Astrocyte of the spinal cord (primary cell): ENCODE measurements at regions not wholly inside any gene's neighbourhood (a gene's known extent, or its start where the extent isn't known, plus 50 kb on each side); places are given as distances from the start of the nearest gene placed in this dataset.

Experiments used
- DNase-seq: peaks from one replicate; pipeline ENCODE4 v3.0.0; 2011; ENCODE audit warnings: low read depth, low spot score
- H3K4me3 ChIP-seq: 2 replicates; pipeline ENCODE4 v1.5.1; 2011; ENCODE audit warnings: low read depth, mild to moderate bottlenecking, low read length, moderate library complexity
- CTCF ChIP-seq: IDR thresholded peaks from 2 replicates; pipeline ENCODE4 v1.5.1; 2012; ENCODE audit warnings: low read depth, mild to moderate bottlenecking, low read length, inconsistent platforms
- in situ Hi-C: cut with HindIII; loops from 2 replicates; pipeline ENCODE4 v1.10.0; 2017; ENCODE audit warnings: low sequenced_read_pairs

GRCh38 chr1:194512345-194512744 is 1325.9 kb upstream of the B3GALT2 start:
- no peak overlapping the region for H3K4me3 ChIP-seq
- DNase-seq, result no peak
- TF ChIP-seq CTCF, result no peak
- in situ Hi-C loops, result no loop called here

DNA sequence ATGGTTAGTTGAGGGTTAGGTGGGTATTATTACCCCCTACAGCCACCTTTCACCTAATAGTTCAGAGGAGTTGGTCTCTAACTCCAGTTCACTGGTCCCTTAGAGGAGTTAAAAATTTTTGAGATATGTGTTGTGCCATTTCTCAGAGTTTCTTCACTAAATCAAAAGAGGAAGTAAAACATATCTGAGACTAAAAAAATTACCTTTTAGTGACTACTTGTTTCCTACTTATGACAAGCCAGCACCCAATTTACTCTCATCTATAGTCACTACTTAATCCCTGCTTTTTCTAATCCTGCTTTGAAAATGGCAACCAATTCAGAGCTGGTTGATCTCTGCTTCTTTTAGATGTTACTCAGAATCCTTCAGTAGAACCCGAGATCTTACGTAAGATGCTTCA is 1316.8 kb upstream of the B3GALT2 start:
- H3K4me3 ChIP-seq, result no peak overlapping the region
- in situ Hi-C loops, result no loop called here
- DNase-seq, result no peak
- TF ChIP-seq CTCF, result no peak

DNA sequence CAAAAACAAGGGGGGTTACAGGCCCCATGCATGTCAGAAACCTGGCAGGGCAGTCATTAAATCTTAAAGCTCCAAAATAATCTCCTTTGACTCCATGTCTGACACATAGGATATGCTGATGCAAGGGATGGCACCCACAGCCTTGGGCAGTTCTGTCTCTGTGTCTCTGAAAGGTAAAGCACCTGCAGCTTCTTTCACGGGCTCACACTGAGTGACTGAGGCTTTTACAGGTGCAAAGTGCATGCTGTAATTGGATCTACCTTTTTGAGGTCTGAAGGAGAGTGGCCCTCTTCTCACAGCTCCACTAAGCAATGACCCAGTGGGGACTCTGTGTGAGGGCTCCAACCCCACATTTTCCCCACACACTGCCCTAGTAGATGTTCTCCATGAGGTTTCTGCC is 1309.0 kb upstream of the B3GALT2 start:
- in situ Hi-C loops, result no loop called here
- H3K4me3 ChIP-seq, result no peak overlapping the region
- no peak for DNase-seq
- TF ChIP-seq CTCF, result no peak

GRCh38 chr1:194487172-194487571 is 1300.8 kb upstream of the B3GALT2 start:
- in situ Hi-C loops, result no loop called here
- DNase-seq, result no peak
- no peak overlapping the region for H3K4me3 ChIP-seq
- no peak for TF ChIP-seq CTCF

- no peak overlapping the region for H3K4me3 ChIP-seq
- in situ Hi-C loops, result no loop called here
- no peak for DNase-seq
- TF ChIP-seq CTCF, result no peak
These were observed 1299.0 kb upstream of the B3GALT2 start for GRCh38 chr1:194485432-194485831.

DNA sequence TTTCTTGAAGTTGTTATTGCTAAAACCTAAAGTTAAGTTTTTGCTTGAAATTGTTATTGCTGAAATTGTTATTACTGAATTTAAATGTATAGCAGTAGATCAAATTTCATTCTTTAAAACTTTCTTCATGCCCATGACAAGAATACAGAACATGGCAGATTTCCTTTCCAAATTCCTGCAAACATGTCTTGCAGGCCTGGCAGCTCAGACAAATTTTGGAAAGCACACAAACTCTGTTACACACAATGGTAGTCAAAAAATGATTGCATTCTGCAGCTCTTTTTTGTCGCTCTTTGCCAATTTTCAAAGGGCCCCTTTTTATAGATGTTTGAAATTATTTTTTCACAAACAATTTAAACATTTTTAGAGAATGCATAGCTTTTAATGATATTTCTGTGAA is 1292.3 kb upstream of the B3GALT2 start:
- no peak overlapping the region for H3K4me3 ChIP-seq
- in situ Hi-C loops, result no loop called here
- DNase-seq, result no peak
- TF ChIP-seq CTCF, result no peak

GRCh38 chr1:194477908-194478307 is 1291.5 kb upstream of the B3GALT2 start:
- DNase-seq, result no peak
- H3K4me3 ChIP-seq, result no peak overlapping the region
- no peak for TF ChIP-seq CTCF
- in situ Hi-C loops, result no loop called here
